Stimulated activated naive B cell treated with anti-CD40 and anti-IgM and Interleukin-4, amounts not matched to agents 10 μg/mL and 1 μg/mL and 100 μg/mL, for 72 hours (primary cell): ENCODE measurements at regions not wholly inside any gene's neighbourhood (a gene's known extent, or its start where the extent isn't known, plus 50 kb on each side); places are given as distances from the start of the nearest gene placed in this dataset.

Experiments
- ATAC-seq, 2 donors: fragments of 150-1000 bp; cut with Tn5 transposase; replicated peaks; 2 replicates each; pipeline ENCODE4 v1.10.0; 2021; ENCODE audit warnings: moderate library complexity in 1 of 2
- DNase-seq: peaks from one replicate; pipeline ENCODE4 v3.0.0; 2021
- H3K27ac Mint-ChIP-seq: one replicate; pipeline ENCODE4 v1.8.0; 2022; ENCODE audit warnings: mild to moderate bottlenecking, mixed read lengths
- H3K27me3 Mint-ChIP-seq, 2 donors: one replicate each; pipeline ENCODE4 v1.8.0; 2022; ENCODE audit warnings: mixed read lengths in 2 of 2
- H3K36me3 Mint-ChIP-seq, 2 donors: one replicate each; pipeline ENCODE4 v1.8.0; 2022; ENCODE audit warnings: mixed read lengths in 2 of 2, mild to moderate bottlenecking in 1 of 2
- H3K4me1 Mint-ChIP-seq, 2 donors: one replicate each; pipeline ENCODE4 v1.8.0; 2022; ENCODE audit warnings: mixed read lengths in 2 of 2, mild to moderate bottlenecking in 1 of 2
- H3K4me3 Mint-ChIP-seq, 2 donors: one replicate each; pipeline ENCODE4 v1.8.0; 2022; ENCODE audit warnings: mild to moderate bottlenecking in 2 of 2, mixed read lengths in 2 of 2, moderate library complexity in 1 of 2
- H3K9me3 Mint-ChIP-seq, 2 donors: one replicate each; pipeline ENCODE4 v1.8.0; 2022; ENCODE audit warnings: mixed read lengths in 2 of 2, mild to moderate bottlenecking in 1 of 2

GRCh38 chr15:95857124-95857757 is 473.3 kb upstream of the NR2F2 start:
- no peaks in the 10 kb centered on the region for H3K4me1 Mint-ChIP-seq
- no peaks in the 10 kb centered on the region for H3K36me3 Mint-ChIP-seq
- DNase-seq (no peak), ATAC-seq (no peak)
- H3K4me3 Mint-ChIP-seq, result no peak overlapping the region
- H3K27me3 Mint-ChIP-seq, result no peaks in the 10 kb centered on the region
- no peak overlapping the region for H3K27ac Mint-ChIP-seq
- H3K9me3 Mint-ChIP-seq, result no peaks in the 10 kb centered on the region

DNA sequence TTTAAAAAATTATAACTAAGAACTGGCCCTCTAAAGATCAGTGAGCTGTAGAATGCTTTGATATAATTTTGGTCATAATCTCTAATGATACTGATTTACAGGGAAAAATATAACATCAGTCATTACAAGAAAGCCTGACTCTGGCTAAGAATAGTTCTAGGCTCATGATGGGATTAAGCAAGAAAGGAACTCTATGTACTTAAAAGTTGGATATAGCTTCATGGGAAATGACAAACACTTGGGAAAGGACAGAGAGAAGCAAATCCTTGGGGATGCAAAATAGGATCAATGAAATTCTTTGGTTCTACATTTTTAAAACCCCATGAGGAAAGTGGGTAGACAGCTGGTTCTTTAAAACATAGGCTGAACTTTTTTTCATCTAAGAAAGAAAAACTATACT is 472.7 kb upstream of the NR2F2 start:
- Mint-ChIP-seq H3K36me3 (no peaks in the 10 kb centered on the region), H3K27me3 (no peaks in the 10 kb centered on the region), H3K4me1 (no peaks in the 10 kb centered on the region), H3K9me3 (no peaks in the 10 kb centered on the region), H3K27ac (no peak overlapping the region), H3K4me3 (no peak overlapping the region)
- DNase-seq (no peak), ATAC-seq (no peak)

- Mint-ChIP-seq H3K4me1 (no peaks in the 10 kb centered on the region), H3K27me3 (no peaks in the 10 kb centered on the region), H3K9me3 (no peaks in the 10 kb centered on the region), H3K36me3 (no peaks in the 10 kb centered on the region), H3K27ac (no peak overlapping the region), H3K4me3 (no peak overlapping the region)
- ATAC-seq, result no peak
- no peak for DNase-seq
Measured at GRCh38 chr15:95860406-95860805, 470.1 kb upstream of the NR2F2 start.

GRCh38 chr15:95864467-95864886 is 466.0 kb upstream of the NR2F2 start:
- Mint-ChIP-seq H3K9me3 (no peaks in the 10 kb centered on the region), H3K4me1 (no peaks in the 10 kb centered on the region), H3K4me3 (no peak overlapping the region), H3K27ac (no peak overlapping the region), H3K27me3 (no peaks in the 10 kb centered on the region), H3K36me3 (no peaks in the 10 kb centered on the region)
- no peak for ATAC-seq
- no peak for DNase-seq

- Mint-ChIP-seq H3K4me1 (no peaks in the 10 kb centered on the region), H3K27ac (no peak overlapping the region), H3K4me3 (no peak overlapping the region), H3K9me3 (no peaks in the 10 kb centered on the region), H3K36me3 (no peaks in the 10 kb centered on the region), H3K27me3 (no peaks in the 10 kb centered on the region)
- no peak for ATAC-seq
- DNase-seq, result no peak
Measured at GRCh38 chr15:95865330-95865739, 465.2 kb upstream of the NR2F2 start.

DNA sequence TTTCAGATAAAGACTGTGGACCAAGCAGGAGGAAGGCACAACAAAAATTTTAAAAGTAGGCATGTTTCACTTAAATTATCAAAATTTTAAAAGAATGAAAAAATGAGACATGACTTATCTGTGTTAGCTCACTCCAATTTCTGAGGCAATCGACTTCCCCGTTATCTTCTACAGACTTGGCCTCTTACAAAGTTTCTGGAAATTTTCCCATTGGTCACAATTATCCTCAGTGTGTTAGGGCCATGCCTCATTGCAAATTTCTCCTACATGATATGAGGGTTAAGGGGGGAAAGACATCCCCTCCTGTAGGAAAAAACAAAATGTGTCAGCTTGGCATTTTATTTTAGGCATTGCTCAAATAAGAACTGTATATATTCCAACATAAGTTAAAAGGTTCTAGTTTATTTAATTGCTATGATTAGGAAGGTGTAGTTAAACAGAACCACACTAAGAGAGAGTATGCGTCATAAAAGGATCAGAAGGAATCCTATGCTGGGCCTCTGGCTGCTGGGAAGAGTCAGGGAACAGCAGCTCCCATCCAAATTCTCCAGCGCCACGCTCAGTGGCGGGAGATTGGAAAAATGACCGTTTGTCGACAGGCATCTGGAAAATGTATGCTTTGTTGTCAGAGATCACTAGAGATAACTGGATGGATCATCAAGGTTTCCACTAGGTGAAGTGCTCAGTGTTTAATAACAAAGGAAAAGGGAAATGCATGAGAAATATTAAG is 463.6 kb upstream of the NR2F2 start:
- Mint-ChIP-seq H3K36me3 (no peaks in the 10 kb centered on the region), H3K27ac (no peak overlapping the region), H3K4me3 (no peak overlapping the region), H3K9me3 (no peaks in the 10 kb centered on the region), H3K27me3 (no peaks in the 10 kb centered on the region), H3K4me1 (no peaks in the 10 kb centered on the region)
- ATAC-seq, result no peak
- no peak for DNase-seq

DNA sequence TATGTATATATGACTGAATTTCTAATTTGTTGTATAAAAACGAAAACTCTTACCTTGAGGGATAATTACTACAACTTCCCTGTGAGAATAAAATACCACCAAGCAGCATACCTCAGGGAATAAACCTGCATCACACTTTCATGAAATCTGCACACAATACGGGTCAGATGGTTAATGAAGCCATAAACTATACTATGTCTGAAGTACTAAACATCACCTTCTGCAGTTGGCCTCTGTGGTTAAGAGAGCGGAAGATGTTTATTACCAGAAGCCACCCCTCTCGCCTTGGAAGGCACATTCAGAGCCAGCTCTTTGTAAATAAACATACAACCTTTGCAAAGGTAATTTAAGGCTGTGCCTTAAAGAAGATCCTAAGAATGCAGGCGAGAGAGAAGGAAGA is 462.1 kb upstream of the NR2F2 start:
- Mint-ChIP-seq H3K4me3 (no peak overlapping the region), H3K27me3 (no peaks in the 10 kb centered on the region), H3K27ac (no peak overlapping the region), H3K4me1 (no peaks in the 10 kb centered on the region), H3K9me3 (no peaks in the 10 kb centered on the region), H3K36me3 (no peaks in the 10 kb centered on the region)
- no peak for DNase-seq
- ATAC-seq, result no peak

- no peaks in the 10 kb centered on the region for H3K9me3 Mint-ChIP-seq
- H3K27ac Mint-ChIP-seq, result no peak overlapping the region
- no peak overlapping the region for H3K4me3 Mint-ChIP-seq
- DNase-seq (no peak), ATAC-seq (no peak)
- H3K4me1 Mint-ChIP-seq, result no peaks in the 10 kb centered on the region
- H3K27me3 Mint-ChIP-seq, result no peaks in the 10 kb centered on the region
- no peaks in the 10 kb centered on the region for H3K36me3 Mint-ChIP-seq
Measured at GRCh38 chr15:95868970-95869369, 461.5 kb upstream of the NR2F2 start.

DNA sequence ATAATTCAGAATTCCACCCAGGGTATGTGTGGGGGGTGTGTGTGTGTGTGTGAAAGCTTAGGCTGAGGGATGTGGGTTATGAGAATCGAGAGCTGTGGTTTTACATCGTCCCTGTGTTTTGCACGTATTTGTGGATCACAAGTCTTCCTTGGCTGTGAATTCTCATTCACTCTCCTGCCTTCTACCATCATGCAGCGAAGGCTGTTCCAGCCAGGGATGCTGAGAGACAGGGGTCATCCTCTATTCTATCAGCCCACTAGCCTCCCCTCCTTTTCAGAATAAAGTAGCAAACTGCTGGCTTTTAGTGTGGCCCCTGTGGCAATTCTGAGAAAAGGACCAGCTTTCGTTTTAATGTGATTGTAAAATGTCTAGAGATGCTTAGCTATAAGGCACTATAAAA is 460.6 kb upstream of the NR2F2 start:
- H3K9me3 Mint-ChIP-seq, result no peaks in the 10 kb centered on the region
- H3K27me3 Mint-ChIP-seq, result no peaks in the 10 kb centered on the region
- H3K27ac Mint-ChIP-seq, result no peak overlapping the region
- no peak overlapping the region for H3K4me3 Mint-ChIP-seq
- ATAC-seq, result no peak
- no peak for DNase-seq
- H3K4me1 Mint-ChIP-seq, result no peaks in the 10 kb centered on the region
- H3K36me3 Mint-ChIP-seq, result no peaks in the 10 kb centered on the region

- ATAC-seq (no peak), DNase-seq (no peak)
- Mint-ChIP-seq H3K4me3 (no peak overlapping the region), H3K27me3 (no peaks in the 10 kb centered on the region), H3K9me3 (no peaks in the 10 kb centered on the region), H3K36me3 (no peaks in the 10 kb centered on the region), H3K4me1 (no peaks in the 10 kb centered on the region), H3K27ac (no peak overlapping the region)
Measured at GRCh38 chr15:95872366-95872771, 458.1 kb upstream of the NR2F2 start.

DNA sequence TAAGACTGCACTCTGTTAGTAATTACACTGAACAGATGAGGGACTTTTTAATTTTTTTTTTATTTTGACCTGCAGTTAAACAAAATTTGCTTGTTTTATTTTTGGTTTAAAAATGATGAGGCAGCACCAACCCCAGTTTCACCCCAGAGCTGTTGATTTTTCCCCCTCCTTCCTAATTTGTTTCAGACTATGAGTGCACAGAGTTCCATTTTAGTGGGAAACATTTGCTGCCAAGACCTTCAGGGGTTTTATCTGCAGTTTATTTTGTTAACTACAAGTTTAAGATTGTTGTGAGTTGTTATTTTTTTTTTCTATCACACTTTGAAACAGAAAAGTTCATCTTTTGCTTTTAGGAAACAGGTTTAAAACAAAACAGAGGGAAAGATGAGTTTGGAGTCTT is 455.9 kb upstream of the NR2F2 start:
- no peaks in the 10 kb centered on the region for H3K9me3 Mint-ChIP-seq
- H3K4me3 Mint-ChIP-seq, result no peak overlapping the region
- H3K4me1 Mint-ChIP-seq, result peaks cover 0 to 6% of the 10 kb centered on the region in 2 donors
- H3K27ac Mint-ChIP-seq, result no peak overlapping the region
- DNase-seq (no peak), ATAC-seq (no peak)
- H3K36me3 Mint-ChIP-seq, result no peaks in the 10 kb centered on the region
- no peaks in the 10 kb centered on the region for H3K27me3 Mint-ChIP-seq

- ATAC-seq (no peak), DNase-seq (no peak)
- Mint-ChIP-seq H3K4me1 (peaks cover 0 to 12% of the 10 kb centered on the region in 2 donors), H3K9me3 (no peaks in the 10 kb centered on the region), H3K27me3 (no peaks in the 10 kb centered on the region), H3K36me3 (no peaks in the 10 kb centered on the region), H3K4me3 (no peak overlapping the region), H3K27ac (no peak overlapping the region)
Measured at GRCh38 chr15:95875121-95875643, 455.3 kb upstream of the NR2F2 start.

DNA sequence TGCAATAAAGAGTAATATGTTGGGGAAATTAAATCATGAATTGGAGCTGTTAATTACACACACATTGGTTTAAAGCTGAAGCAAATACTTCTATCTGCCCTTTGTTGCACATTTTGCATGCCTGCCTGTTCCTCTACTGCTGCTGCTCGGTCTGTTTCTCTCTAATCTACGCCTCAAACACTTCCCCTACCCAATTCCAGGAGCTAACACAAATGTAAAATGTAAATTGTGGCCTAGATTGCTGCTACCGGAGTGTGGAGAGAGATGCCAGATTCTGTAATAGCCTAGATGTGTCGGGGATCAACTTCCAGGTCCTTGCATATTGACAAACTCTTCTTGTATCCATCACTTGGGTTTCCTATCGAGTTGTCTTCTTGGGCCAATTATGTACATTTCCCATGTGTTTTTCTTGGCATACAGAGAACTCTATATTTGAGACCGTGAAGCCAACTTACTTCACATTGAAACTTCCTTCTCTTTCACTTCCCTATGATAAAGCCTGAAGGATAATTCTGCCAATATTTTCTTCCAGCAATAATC is 450.4 kb upstream of the NR2F2 start:
- Mint-ChIP-seq H3K4me3 (peak overlapping the region in 1 of 2 donors; percentile 76), H3K27ac (no peak overlapping the region), H3K27me3 (no peaks in the 10 kb centered on the region), H3K9me3 (peaks cover 0 to 4% of the 10 kb centered on the region in 2 donors), H3K4me1 (peaks cover 2 to 20% of the 10 kb centered on the region in 2 donors), H3K36me3 (no peaks in the 10 kb centered on the region)
- DNase-seq, result no peak
- ATAC-seq, result no peak

- DNase-seq, result no peak
- H3K27me3 Mint-ChIP-seq, result no peaks in the 10 kb centered on the region
- H3K9me3 Mint-ChIP-seq, result peaks cover 0 to 4% of the 10 kb centered on the region in 2 donors
- no peak for ATAC-seq
- no peaks in the 10 kb centered on the region for H3K36me3 Mint-ChIP-seq
- H3K4me1 Mint-ChIP-seq, result peaks cover 2 to 20% of the 10 kb centered on the region in 2 donors
- H3K27ac Mint-ChIP-seq, result no peak overlapping the region
- no peak overlapping the region for H3K4me3 Mint-ChIP-seq
Measured at GRCh38 chr15:95880630-95881029, 449.9 kb upstream of the NR2F2 start.

GRCh38 chr15:95883064-95883463 is 447.4 kb upstream of the NR2F2 start:
- H3K27ac Mint-ChIP-seq, result no peak overlapping the region
- H3K4me1 Mint-ChIP-seq, result peaks cover 2 to 20% of the 10 kb centered on the region in 2 donors
- no peaks in the 10 kb centered on the region for H3K36me3 Mint-ChIP-seq
- ATAC-seq, result no peak
- no peak for DNase-seq
- H3K4me3 Mint-ChIP-seq, result no peak overlapping the region
- no peaks in the 10 kb centered on the region for H3K27me3 Mint-ChIP-seq
- H3K9me3 Mint-ChIP-seq, result peaks cover 0 to 4% of the 10 kb centered on the region in 2 donors
